Astrocyte (in vitro differentiated cells and primary cell): ENCODE measurements at regions not wholly inside any gene's neighbourhood (a gene's known extent, or its start where the extent isn't known, plus 50 kb on each side); places are given as distances from the start of the nearest gene placed in this dataset.

Source experiments
- EZH2 ChIP-seq: IDR thresholded peaks from 2 replicates; pipeline ENCODE4 v1.6.1; 2012; ENCODE audit warnings: mild to moderate bottlenecking, low read length, inconsistent platforms; ENCODE audit not compliant: insufficient read depth
- TF ChIP-seq, protein P1 (sequence below): IDR thresholded peaks from 2 replicates; pipeline ENCODE4 v1.5.1; 2011; ENCODE audit warnings: low read depth, mild to moderate bottlenecking, inconsistent platforms, low read length, moderate library complexity; ENCODE audit not compliant: insufficient read depth

DNA sequence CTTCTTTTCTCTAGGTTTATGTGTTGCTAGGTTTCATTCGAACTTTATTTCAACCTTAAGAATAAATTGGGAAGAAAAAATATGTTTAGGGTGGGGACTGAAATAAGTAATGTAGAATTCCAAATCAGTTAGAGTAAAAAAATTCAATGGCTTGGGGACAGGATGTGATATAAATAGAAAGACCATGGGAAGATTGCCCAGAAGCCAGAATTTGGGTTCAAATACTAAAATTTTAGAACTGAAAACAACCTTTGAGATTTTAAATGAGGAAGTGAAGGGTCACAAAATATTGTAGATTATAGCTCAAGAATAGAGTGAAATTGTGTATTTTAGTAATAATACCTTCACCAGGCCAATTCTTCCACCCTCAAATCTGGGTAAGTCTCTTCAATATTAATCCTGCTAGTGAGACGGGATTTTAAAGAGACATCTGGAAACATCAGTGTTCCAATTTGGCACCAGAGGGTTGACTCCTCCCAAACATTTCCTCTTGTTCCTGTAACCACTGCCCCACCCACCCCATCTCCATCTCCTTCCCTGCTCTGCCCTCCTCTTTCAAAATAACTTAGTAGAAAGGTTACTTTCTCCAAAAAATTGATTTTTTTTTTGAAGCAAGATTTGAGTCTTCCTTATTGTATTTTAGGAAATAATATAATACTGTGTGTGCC, 51.3 kb upstream of the FAM3C start:
- TF ChIP-seq, protein P1, sequence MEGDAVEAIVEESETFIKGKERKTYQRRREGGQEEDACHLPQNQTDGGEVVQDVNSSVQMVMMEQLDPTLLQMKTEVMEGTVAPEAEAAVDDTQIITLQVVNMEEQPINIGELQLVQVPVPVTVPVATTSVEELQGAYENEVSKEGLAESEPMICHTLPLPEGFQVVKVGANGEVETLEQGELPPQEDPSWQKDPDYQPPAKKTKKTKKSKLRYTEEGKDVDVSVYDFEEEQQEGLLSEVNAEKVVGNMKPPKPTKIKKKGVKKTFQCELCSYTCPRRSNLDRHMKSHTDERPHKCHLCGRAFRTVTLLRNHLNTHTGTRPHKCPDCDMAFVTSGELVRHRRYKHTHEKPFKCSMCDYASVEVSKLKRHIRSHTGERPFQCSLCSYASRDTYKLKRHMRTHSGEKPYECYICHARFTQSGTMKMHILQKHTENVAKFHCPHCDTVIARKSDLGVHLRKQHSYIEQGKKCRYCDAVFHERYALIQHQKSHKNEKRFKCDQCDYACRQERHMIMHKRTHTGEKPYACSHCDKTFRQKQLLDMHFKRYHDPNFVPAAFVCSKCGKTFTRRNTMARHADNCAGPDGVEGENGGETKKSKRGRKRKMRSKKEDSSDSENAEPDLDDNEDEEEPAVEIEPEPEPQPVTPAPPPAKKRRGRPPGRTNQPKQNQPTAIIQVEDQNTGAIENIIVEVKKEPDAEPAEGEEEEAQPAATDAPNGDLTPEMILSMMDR: no peak
- TF ChIP-seq EZH2: no peak
